GM12873 (cell line): ENCODE measurements at regions not wholly inside any gene's neighbourhood (a gene's known extent, or its start where the extent isn't known, plus 50 kb on each side); places are given as distances from the start of the nearest gene placed in this dataset.

ENCODE experiments used
- CTCF ChIP-seq: IDR thresholded peaks from 2 replicates; pipeline ENCODE4 v1.5.1; 2012; ENCODE audit warnings: low read depth, mild to moderate bottlenecking, moderate library complexity, low read length, control low read depth; ENCODE audit not compliant: insufficient read depth; ENCODE audit errors: missing control alignments

GRCh38 chr3:144197116-144197515 is 225.5 kb downstream of the DIPK2A start:
- TF ChIP-seq CTCF = no peak

DNA sequence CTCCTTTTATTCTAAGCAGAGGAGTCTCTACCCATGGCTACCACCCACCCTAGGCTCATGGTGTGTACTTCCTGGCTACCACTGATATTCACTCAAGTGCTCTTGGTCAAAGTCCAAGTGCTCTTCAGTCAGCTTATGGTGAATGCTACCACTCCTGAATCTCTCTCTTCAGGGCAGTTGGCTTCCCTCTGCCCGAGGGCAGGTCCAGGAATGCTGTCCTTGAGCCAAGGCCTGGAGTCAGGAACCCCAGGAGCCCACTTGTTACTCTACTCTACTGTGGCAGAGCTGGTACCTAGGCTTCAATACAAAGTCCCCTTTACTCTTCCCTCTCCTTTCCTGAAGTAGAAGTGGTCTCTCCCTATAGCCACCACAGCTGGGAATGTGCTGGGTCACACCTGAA is 226.0 kb downstream of the DIPK2A start:
- no peak for TF ChIP-seq CTCF

DNA sequence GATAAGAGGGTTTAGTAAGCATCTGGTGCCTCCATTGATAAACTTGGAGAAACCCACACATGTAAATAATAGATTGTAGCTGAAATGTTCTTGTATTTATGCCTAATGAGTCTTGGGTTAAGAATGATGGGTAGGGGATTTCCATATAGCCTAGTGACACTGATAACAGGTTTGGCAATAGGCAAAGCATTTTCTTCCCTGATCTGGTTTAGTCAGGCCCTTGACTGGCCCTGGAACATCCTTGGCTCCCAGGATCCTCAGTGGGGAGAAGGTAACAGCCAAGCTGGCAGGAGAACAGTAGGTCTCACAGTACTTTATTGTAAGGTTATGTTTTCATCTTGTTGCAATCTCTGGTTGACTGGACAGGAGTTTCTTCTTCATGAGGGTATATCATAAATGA is 228.4 kb downstream of the DIPK2A start:
- TF ChIP-seq CTCF = no peak

DNA sequence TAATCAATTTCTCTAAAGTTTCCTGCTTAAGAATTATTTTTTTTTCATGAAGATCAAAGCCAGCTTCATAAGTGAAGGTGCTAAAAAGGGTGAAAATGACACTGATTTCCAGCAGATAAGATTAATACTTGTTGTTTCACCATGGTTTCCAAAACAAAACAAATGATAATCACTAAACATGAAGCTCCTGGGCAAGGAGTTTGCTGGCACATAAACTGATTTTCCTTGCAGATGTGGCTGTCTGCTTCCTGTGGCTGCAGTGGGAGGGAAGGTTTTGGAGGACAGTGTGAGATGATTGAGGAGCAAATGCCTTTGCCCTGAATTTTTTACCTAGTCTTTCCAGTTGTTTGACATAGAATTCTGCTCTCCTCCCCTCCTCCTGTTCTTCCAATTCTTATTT is 228.8 kb downstream of the DIPK2A start:
- TF ChIP-seq CTCF = no peak

DNA sequence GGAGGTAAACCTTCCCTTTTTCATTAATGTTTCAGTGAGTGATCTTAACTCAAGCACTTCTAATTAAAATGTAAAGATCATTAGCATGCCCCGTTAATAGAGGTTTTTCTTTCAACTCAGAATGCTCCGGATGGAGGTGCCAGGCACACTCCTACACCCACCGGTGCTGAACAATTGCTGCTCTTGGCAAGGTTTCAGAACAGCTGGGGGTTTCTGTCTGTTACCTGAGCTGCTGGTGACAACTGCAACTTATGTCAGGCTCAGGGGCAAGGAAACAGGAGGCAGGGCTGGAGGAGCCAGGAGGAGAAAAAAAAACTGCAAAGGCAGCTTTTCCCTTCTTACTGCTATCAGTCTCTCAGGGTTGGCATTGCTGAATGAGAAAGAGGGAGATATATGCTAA is 250.1 kb downstream of the DIPK2A start:
- TF ChIP-seq CTCF = no peak

DNA sequence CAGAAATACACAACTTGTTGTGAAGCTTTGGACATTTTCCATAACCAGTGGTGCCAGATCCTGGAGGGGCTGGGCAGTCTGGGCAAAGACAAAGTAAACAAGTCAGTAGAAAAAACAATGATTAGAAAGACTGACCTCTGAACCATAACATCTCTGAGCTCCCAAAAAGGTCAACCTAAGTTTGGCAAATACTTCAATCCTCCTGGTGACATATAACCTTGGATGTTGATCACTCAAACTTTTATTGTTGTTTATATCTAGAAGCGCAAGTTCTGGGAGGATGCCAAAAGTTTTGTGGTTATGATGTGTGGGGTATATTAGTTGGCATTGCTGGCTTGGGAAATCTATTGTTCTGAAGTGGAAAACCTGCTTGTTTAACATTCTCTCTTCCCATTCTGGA is 257.7 kb downstream of the DIPK2A start:
- no peak for TF ChIP-seq CTCF

- TF ChIP-seq CTCF = no peak
Observed at GRCh38 chr3:144229953-144230352, 258.3 kb downstream of the DIPK2A start.

DNA sequence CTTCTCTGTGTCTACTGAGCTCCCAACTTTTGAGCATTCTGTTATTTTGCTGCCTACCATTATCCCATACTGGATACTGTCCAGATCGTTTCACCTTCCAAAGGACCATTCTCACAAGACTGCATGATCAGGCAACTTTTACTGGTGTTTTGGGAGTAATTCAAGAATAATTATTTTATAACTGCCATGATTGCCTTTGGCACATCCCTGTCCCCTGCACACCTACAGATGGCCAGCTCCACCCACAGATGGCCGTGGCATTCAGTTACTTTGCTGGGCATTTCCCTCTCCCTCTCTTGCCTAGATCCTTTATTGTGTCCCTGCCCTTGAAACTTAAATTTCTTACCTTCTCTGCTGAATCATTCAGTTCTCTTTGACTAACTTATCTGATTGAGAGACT is 263.9 kb downstream of the DIPK2A start:
- TF ChIP-seq CTCF = no peak
